A673 (cell line): ENCODE measurements at regions not wholly inside any gene's neighbourhood (a gene's known extent, or its start where the extent isn't known, plus 50 kb on each side); places are given as distances from the start of the nearest gene placed in this dataset.

Experiments
- BruUV-seq: library from RNA; stranded (reverse); fragments of 400-500 nt; replicated peaks from 2 replicates; lab custom pipeline; 2021; lab: Mats Ljungman, UMichigan
- CTCF ChIA-PET: fragments of 300-600 bp; sonication (Branson Sonifier 250); formaldehyde crosslinking; loops from one replicate; lab custom pipeline; 2022; ENCODE audit warnings: antibody characterized with exemption; lab: Charles Lee
- POLR2A ChIA-PET: fragments of 300-600 bp; sonication (Branson Sonifier 250); formaldehyde crosslinking; loops from one replicate; lab custom pipeline; 2022; ENCODE audit warnings: antibody characterized with exemption; ENCODE audit not compliant: low non-redundant PET; lab: Charles Lee
- DNase-seq: peaks from one replicate; pipeline ENCODE4 v3.0.0-alpha.2; 2015; ENCODE audit warnings: low spot score
- H3K27ac ChIP-seq: fragments of 200-600 bp; sonication (generic); 2 replicates; pipeline ENCODE4 v1.5.1; 2016; ENCODE audit warnings: mixed run types, low read depth, mild to moderate bottlenecking, mixed read lengths, antibody characterized with exemption, low read length; ENCODE audit not compliant: poor library complexity, severe bottlenecking
- H3K27me3 ChIP-seq: fragments of 200-600 bp; sonication (generic); replicated peaks from 2 replicates; pipeline ENCODE4 v1.6.1; 2017; ENCODE audit warnings: mixed run types, low read depth, mild to moderate bottlenecking, mixed read lengths, antibody characterized with exemption, low read length; ENCODE audit not compliant: insufficient read depth, poor library complexity
- H3K36me3 ChIP-seq: fragments of 200-600 bp; sonication (generic); 2 replicates; pipeline ENCODE4 v1.6.1; 2016; ENCODE audit warnings: mixed run types, mild to moderate bottlenecking, mixed read lengths, antibody characterized with exemption, low read length; ENCODE audit not compliant: insufficient read depth, poor library complexity, severe bottlenecking
- H3K4me1 ChIP-seq: fragments of 200-600 bp; sonication (generic); 2 replicates; pipeline ENCODE4 v1.6.1; 2017; ENCODE audit warnings: mixed run types, mild to moderate bottlenecking, mixed read lengths, antibody characterized with exemption, low read length; ENCODE audit not compliant: insufficient read depth, poor library complexity, severe bottlenecking
- H3K4me3 ChIP-seq: fragments of 200-600 bp; sonication (generic); 2 replicates; pipeline ENCODE4 v1.5.1; 2016; ENCODE audit warnings: low read depth, mixed run types, mild to moderate bottlenecking, mixed read lengths, low read length; ENCODE audit not compliant: poor library complexity, severe bottlenecking
- H3K9me3 ChIP-seq: fragments of 200-600 bp; sonication (generic); 2 replicates; pipeline ENCODE4 v1.6.1; 2016; ENCODE audit warnings: mixed run types, low read depth, mild to moderate bottlenecking, mixed read lengths, antibody characterized with exemption, low read length; ENCODE audit not compliant: poor library complexity, severe bottlenecking
- EZH2 ChIP-seq: fragments of 200-600 bp; sonication (generic); IDR thresholded peaks from 2 replicates; pipeline ENCODE4 v1.6.1; 2017; ENCODE audit warnings: borderline replicate concordance, low read depth, mild to moderate bottlenecking, mixed read lengths, antibody characterized with exemption, low read length; ENCODE audit not compliant: poor library complexity, severe bottlenecking
- intact Hi-C: fragments of 100-400 bp; cut with micrococcal nuclease; formaldehyde crosslinking; loops from one replicate; pipeline ENCODE4 v1.10.0; 2022; ENCODE audit not compliant: unreplicated experiment
- TF ChIP-seq, protein P1 (sequence below): fragments of 300-800, 200-600 bp; sonication (generic); conservative IDR thresholded peaks from 2 replicates; pipeline ENCODE4 v1.5.1; 2017; ENCODE audit warnings: low read depth, mild to moderate bottlenecking, antibody characterized with exemption, low read length, moderate library complexity, mixed read lengths

DNA sequence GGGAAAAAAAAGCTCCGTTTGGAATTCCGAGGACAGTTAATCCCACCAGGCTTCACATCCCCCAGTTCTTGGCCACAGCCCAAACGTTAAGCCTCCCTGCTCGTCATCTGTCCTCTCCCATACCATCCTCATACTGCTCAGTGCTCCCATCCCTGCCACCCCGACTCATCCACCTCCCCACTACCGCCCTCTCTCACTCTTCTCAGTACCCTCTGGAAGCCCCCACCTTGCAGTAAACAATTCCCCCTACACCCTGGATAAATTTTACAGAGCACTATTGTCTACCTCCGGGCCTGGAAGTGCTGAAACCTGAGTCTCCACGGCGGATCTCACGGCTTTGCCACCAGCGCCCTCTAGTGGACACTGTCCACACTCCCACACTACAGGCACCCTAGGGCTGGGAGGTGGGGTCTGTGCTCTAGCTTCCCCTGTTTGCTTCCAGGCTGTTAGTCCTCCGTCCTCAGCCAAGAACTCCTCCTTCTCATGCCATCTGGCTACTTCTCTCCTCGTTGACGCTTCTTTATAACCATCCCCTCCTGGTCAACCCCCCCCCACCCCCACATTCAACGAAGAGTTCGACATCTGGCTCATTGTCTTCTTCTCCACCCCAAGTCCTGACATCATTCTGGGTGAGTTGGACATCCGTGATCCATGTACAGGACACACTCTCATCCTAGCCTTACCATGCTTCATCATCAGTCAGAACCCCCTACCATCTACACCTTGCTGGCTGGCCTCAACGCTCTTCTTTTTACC is 54.5 kb downstream of the RTL9 start:
- CTCF ChIA-PET, result interaction anchor here (0.7 to 3.9 kb wide), 4 partner anchors 245 to 1724 kb away, joined by 3 to 24 read pairs (median 4); no protein-coding TSS in a partner anchor
- Histone ChIP-seq H3K27ac (no peak overlapping the region), H3K9me3 (no peaks in the 10 kb centered on the region), H3K4me1 (peaks cover 4% of the 10 kb centered on the region), H3K27me3 (no peaks in the 10 kb centered on the region), H3K4me3 (peak overlapping the region; percentile 27), H3K36me3 (no peaks in the 10 kb centered on the region)
- DNase-seq, result peak; percentile 83
- TF ChIP-seq, protein P1, sequence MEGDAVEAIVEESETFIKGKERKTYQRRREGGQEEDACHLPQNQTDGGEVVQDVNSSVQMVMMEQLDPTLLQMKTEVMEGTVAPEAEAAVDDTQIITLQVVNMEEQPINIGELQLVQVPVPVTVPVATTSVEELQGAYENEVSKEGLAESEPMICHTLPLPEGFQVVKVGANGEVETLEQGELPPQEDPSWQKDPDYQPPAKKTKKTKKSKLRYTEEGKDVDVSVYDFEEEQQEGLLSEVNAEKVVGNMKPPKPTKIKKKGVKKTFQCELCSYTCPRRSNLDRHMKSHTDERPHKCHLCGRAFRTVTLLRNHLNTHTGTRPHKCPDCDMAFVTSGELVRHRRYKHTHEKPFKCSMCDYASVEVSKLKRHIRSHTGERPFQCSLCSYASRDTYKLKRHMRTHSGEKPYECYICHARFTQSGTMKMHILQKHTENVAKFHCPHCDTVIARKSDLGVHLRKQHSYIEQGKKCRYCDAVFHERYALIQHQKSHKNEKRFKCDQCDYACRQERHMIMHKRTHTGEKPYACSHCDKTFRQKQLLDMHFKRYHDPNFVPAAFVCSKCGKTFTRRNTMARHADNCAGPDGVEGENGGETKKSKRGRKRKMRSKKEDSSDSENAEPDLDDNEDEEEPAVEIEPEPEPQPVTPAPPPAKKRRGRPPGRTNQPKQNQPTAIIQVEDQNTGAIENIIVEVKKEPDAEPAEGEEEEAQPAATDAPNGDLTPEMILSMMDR, result peak; percentile 94
- no peak for TF ChIP-seq EZH2
- BruUV-seq, result no TSS peak
- intact Hi-C loops, result loop anchor here (1.0 to 10.0 kb wide), 2 partner anchors 253 to 418 kb away; no protein-coding TSS in a partner anchor
- POLR2A ChIA-PET, result interaction anchor here (0.7 kb wide), 1 partner anchor 792 kb away, joined by 6 read pairs; no protein-coding TSS in a partner anchor

DNA sequence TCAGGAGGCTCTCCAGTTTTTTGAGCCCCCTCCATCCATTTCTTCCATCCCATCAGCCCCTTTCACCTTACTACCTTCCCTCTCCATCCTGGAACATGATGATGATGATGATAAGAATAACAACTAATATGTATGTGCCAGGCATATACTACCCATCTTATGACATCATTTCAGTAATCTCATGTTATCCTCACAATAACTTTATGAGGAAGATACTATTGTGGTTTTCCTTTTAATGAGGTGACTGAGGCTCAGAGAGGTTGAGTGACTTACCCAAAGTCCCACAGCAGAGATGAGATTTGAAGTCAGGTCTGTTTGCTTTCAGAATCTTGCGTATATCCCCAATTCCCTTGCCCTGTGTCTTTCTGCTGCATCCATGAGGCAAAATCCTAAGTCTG is 55.1 kb downstream of the RTL9 start:
- no peaks in the 10 kb centered on the region for H3K9me3 ChIP-seq
- no peak overlapping the region for H3K27ac ChIP-seq
- ChIA-PET POLR2A (no interaction called here), CTCF (interaction anchor here (1.0 to 3.9 kb wide), 2 partner anchors 268 to 523 kb away, joined by 3 to 24 read pairs; no protein-coding TSS in a partner anchor)
- BruUV-seq, result no TSS peak
- H3K4me1 ChIP-seq, result peaks cover 8% of the 10 kb centered on the region
- H3K27me3 ChIP-seq, result no peaks in the 10 kb centered on the region
- no peak for TF ChIP-seq EZH2
- TF ChIP-seq, protein P1, result no peak
- no peaks in the 10 kb centered on the region for H3K36me3 ChIP-seq
- DNase-seq, result no peak
- intact Hi-C loops, result loop anchor here (1.0 to 10.0 kb wide), 2 partner anchors 253 to 419 kb away; no protein-coding TSS in a partner anchor
- H3K4me3 ChIP-seq, result no peak overlapping the region

DNA sequence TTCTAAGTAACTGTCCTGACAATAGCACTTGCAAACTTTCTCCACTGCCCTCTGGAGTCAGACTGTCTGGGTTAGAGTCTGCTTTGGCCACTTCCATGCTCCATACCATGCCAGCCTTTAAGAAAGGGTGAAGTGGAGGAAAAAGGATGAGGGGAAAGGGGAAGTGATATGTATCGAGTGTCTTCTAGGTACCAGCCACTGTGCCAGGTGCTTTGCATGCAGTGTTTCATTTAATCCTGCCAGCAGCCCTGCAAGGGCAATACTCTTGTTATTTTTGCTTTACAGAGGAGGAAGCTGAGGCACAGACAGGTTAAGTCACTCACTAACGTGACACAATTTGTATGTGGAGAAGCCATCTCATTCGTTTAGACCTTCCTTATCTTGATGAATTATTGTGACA is 55.6 kb downstream of the RTL9 start:
- intact Hi-C loops, result loop anchor here (10.0 kb wide), 1 partner anchor 419 kb away; no protein-coding TSS in a partner anchor
- no peaks in the 10 kb centered on the region for H3K9me3 ChIP-seq
- no peak for DNase-seq
- H3K4me3 ChIP-seq, result no peak overlapping the region
- H3K27me3 ChIP-seq, result no peaks in the 10 kb centered on the region
- no peak overlapping the region for H3K27ac ChIP-seq
- TF ChIP-seq EZH2, result no peak
- TF ChIP-seq, protein P1, result no peak
- peaks cover 13% of the 10 kb centered on the region for H3K4me1 ChIP-seq
- no peaks in the 10 kb centered on the region for H3K36me3 ChIP-seq
- ChIA-PET POLR2A (no interaction called here), CTCF (no interaction called here)
- BruUV-seq, result no TSS peak
